Panc1 (cell line): ENCODE measurements at regions not wholly inside any gene's neighbourhood (a gene's known extent, or its start where the extent isn't known, plus 50 kb on each side); places are given as distances from the start of the nearest gene placed in this dataset.

Experiments
- ATAC-seq: fragments of 200-7000 bp; cut with Tn5 transposase; 2 replicates; pipeline ENCODE4 v1.9.1; 2020; ENCODE audit warnings: mild to moderate bottlenecking, moderate library complexity
- BruUV-seq: library from RNA; stranded (reverse); fragments of 400-500 nt; replicated peaks from 2 replicates; lab custom pipeline; 2021; lab: Mats Ljungman, UMichigan
- CTCF ChIA-PET: fragments of 300-600 bp; sonication (Branson Sonifier 250); formaldehyde crosslinking; loops from one replicate; lab custom pipeline; 2022; ENCODE audit warnings: antibody characterized with exemption; lab: Charles Lee
- POLR2A ChIA-PET: fragments of 300-600 bp; sonication (Branson Sonifier 250); formaldehyde crosslinking; loops from one replicate; lab custom pipeline; 2022; ENCODE audit warnings: antibody characterized with exemption; lab: Charles Lee
- DNase-seq: peaks from one replicate; pipeline ENCODE4 v3.0.0-alpha.2; 2010; ENCODE audit warnings: low read depth, low spot score
- H3K27ac ChIP-seq: 2 replicates; pipeline ENCODE4 v1.5.1; 2011; ENCODE audit warnings: mild to moderate bottlenecking, low read length, inconsistent platforms
- H3K27me3 ChIP-seq: fragments of 200-500 bp; sonication (Bioruptor generic); 2 replicates; pipeline ENCODE4 v1.6.0; 2014; ENCODE audit warnings: low read length, inconsistent platforms; ENCODE audit not compliant: control insufficient read depth, insufficient read depth
- H3K36me3 ChIP-seq: fragments of 200-500 bp; sonication (Bioruptor generic); 2 replicates; pipeline ENCODE4 v1.5.1; 2014; ENCODE audit warnings: inconsistent platforms, mild to moderate bottlenecking, low read length, moderate library complexity; ENCODE audit not compliant: control insufficient read depth, insufficient read depth
- H3K4me1 ChIP-seq: 2 replicates; pipeline ENCODE4 v1.5.1; 2011; ENCODE audit warnings: inconsistent platforms, mild to moderate bottlenecking, low read length, moderate library complexity; ENCODE audit not compliant: control insufficient read depth, insufficient read depth
- H3K4me3 ChIP-seq, 2 experiments: 2 replicates each; pipeline ENCODE4 v1.5.1; 2011 to 2012; ENCODE audit warnings: low read depth in 2 of 2, low read length in 2 of 2, mild to moderate bottlenecking in 2 of 2, inconsistent platforms in 1 of 2, moderate library complexity in 1 of 2
- H3K9me3 ChIP-seq: fragments of 200-500 bp; sonication (Bioruptor generic); 2 replicates; pipeline ENCODE4 v1.5.1; 2014; ENCODE audit warnings: low read depth, mild to moderate bottlenecking, inconsistent platforms, low read length, moderate library complexity; ENCODE audit not compliant: control insufficient read depth, insufficient read depth
- POLR2AphosphoS5 ChIP-seq: IDR thresholded peaks from 2 replicates; pipeline ENCODE4 v1.6.1; 2012; ENCODE audit warnings: mild to moderate bottlenecking, low read depth, low read length, moderate library complexity
- REST ChIP-seq, 2 experiments: IDR thresholded peaks; 2 replicates each; pipeline ENCODE4 v1.6.1; 2011 to 2012; ENCODE audit warnings: low read depth in 2 of 2, control low read depth in 1 of 2, low read length in 1 of 2, mild to moderate bottlenecking in 1 of 2, moderate library complexity in 1 of 2; ENCODE audit not compliant: insufficient read depth in 1 of 2
- SIN3A ChIP-seq: IDR thresholded peaks from 2 replicates; pipeline ENCODE4 v1.6.1; 2012; ENCODE audit warnings: low read depth, mild to moderate bottlenecking, low read length, moderate library complexity, borderline replicate concordance; ENCODE audit not compliant: insufficient read depth
- TCF7L2 ChIP-seq: IDR thresholded peaks from 2 replicates; pipeline ENCODE4 v1.6.1; 2011; ENCODE audit warnings: mild to moderate bottlenecking, low read depth, low read length, inconsistent platforms
- in situ Hi-C: cut with HindIII; loops from 2 replicates; pipeline ENCODE4 v1.10.0; 2016; ENCODE audit warnings: low sequenced_read_pairs, low pct_unique_long_range_greater_than_20kb
- intact Hi-C: fragments of 100-400 bp; cut with micrococcal nuclease; formaldehyde crosslinking; loops from one replicate; pipeline ENCODE4 v1.10.0; 2022; ENCODE audit not compliant: unreplicated experiment
- TF ChIP-seq, protein P1 (sequence below): fragments of 450-650 bp; IDR thresholded peaks from 2 replicates; pipeline ENCODE4 v1.5.1; 2017; ENCODE audit warnings: mild to moderate bottlenecking

DNA sequence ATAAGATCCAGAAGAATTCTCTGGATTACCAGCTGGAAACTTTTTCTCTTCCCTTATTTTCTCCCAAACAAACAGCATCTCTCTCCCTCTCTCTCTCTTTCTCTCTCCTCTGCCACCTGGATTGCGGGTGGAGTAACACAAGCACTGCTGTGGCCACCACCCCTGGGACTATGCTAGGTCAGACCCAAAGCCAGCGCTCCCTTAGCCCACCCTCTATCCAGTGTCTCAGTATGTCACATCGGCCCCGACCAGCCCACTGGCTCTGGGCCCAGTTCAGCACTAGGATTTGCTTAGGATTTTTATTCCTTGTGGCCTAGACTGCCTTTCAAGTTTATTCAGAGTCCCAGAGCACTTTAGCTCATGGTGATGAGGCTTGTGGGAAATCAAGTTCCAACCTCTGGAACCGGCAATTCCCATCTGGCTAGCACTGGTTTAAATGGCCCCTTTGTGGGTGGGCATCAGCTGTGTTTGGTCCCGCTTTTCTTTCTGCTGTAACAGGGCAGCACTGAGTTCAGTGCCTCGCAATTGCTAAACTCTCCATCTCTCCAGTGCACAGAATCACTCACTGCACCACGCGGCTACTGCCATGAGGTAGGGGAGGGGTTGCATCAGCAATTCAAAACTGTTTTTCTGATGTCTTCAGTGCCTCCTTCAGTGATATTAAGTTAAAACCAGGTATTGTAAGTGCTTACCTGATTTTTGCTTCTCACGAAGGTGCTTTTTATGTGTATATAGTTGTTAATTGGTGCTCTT is 1623.1 kb downstream of the SLITRK5 start:
- no peaks in the 10 kb centered on the region for H3K4me1 ChIP-seq
- POLR2A ChIA-PET, result no interaction called here
- TF ChIP-seq TCF7L2, result no peak
- TF ChIP-seq SIN3A, result no peak
- TF ChIP-seq REST (IDR thresholded peaks at IDR 0.05; ENCODE audit: insufficient read depth in 1 of 2, low read depth in 2 of 2, low read length in 1 of 2), result no peak
- no peak for TF ChIP-seq POLR2AphosphoS5
- TF ChIP-seq, protein P1, sequence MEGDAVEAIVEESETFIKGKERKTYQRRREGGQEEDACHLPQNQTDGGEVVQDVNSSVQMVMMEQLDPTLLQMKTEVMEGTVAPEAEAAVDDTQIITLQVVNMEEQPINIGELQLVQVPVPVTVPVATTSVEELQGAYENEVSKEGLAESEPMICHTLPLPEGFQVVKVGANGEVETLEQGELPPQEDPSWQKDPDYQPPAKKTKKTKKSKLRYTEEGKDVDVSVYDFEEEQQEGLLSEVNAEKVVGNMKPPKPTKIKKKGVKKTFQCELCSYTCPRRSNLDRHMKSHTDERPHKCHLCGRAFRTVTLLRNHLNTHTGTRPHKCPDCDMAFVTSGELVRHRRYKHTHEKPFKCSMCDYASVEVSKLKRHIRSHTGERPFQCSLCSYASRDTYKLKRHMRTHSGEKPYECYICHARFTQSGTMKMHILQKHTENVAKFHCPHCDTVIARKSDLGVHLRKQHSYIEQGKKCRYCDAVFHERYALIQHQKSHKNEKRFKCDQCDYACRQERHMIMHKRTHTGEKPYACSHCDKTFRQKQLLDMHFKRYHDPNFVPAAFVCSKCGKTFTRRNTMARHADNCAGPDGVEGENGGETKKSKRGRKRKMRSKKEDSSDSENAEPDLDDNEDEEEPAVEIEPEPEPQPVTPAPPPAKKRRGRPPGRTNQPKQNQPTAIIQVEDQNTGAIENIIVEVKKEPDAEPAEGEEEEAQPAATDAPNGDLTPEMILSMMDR, result no peak
- H3K36me3 ChIP-seq, result no peaks in the 10 kb centered on the region
- BruUV-seq, result no TSS peak
- H3K9me3 ChIP-seq, result no peaks in the 10 kb centered on the region
- DNase-seq (no peak), ATAC-seq (no peak)
- no peaks in the 10 kb centered on the region for H3K27me3 ChIP-seq
- CTCF ChIA-PET, result no interaction called here
- no peak overlapping the region for H3K27ac ChIP-seq
- no peak overlapping the region for H3K4me3 ChIP-seq
- intact Hi-C loops (no loop called here), in situ Hi-C loops (no loop called here)

DNA sequence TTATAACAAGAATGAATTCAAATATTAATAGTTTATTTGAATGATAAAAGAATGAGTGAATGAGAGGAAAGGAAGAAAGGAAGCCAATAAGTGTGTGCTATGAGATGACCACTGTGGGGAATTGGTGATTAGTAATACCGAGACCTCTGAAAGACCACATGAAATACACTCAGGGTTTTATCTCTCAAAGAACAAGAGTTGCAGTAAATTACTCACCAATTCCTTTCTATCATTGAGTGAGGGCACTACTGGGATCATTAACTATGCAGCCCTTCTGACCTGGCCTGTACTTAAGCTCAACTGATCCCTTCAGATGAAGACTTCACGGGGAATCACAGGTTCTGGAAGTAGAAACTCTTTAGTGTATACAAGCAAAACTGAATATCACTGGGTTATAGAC is 1636.1 kb downstream of the SLITRK5 start:
- ChIA-PET POLR2A (no interaction called here), CTCF (no interaction called here)
- in situ Hi-C loops, result no loop called here
- no peaks in the 10 kb centered on the region for H3K9me3 ChIP-seq
- H3K4me3 ChIP-seq, result no peak overlapping the region
- no peak overlapping the region for H3K27ac ChIP-seq
- no peaks in the 10 kb centered on the region for H3K36me3 ChIP-seq
- no peaks in the 10 kb centered on the region for H3K4me1 ChIP-seq
- TF ChIP-seq, protein P1, result no peak
- no peak for TF ChIP-seq REST (IDR thresholded peaks at IDR 0.05; ENCODE audit: insufficient read depth in 1 of 2, low read depth in 2 of 2, low read length in 1 of 2)
- TF ChIP-seq SIN3A, result no peak
- no peak for TF ChIP-seq TCF7L2
- no peak for TF ChIP-seq POLR2AphosphoS5
- no peak for ATAC-seq
- intact Hi-C loops, result no loop called here
- no TSS peak for BruUV-seq
- H3K27me3 ChIP-seq, result no peaks in the 10 kb centered on the region
- no peak for DNase-seq
